Stimulated activated CD8-positive, alpha-beta memory T cell treated with anti-CD3 and anti-CD28 coated beads, Interleukin-4, amount 100 ng/mL, for 48 hours (primary cell): ENCODE measurements at regions not wholly inside any gene's neighbourhood (a gene's known extent, or its start where the extent isn't known, plus 50 kb on each side); places are given as distances from the start of the nearest gene placed in this dataset.
"Not testable (repeated sequence)": the region's sequence is repeated elsewhere in the genome, so short reads cannot be mapped to it uniquely, and the experiment has no call there.

ENCODE experiments used
- DNase-seq: peaks from one replicate; pipeline ENCODE4 v3.0.0-alpha.2; 2020

DNA sequence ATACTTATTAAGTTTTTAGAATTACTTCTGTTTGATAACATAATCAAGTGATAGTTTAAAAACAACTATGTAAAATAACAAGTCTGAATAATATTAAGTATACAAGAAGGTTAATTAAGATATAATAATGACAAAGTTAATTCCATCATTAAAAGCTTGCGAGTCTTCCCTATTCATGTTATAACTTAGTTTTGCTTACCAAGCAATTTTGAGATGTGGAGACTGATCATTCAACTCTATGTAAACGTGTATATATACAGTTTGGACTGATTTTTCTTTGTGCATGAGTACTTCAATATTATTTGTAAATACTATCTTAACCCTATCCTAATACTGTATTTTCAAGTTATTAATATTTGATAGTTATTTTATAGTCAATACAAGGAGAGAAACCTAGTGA, 870.9 kb downstream of the GBE1 start:
- DNase-seq: no peak

DNA sequence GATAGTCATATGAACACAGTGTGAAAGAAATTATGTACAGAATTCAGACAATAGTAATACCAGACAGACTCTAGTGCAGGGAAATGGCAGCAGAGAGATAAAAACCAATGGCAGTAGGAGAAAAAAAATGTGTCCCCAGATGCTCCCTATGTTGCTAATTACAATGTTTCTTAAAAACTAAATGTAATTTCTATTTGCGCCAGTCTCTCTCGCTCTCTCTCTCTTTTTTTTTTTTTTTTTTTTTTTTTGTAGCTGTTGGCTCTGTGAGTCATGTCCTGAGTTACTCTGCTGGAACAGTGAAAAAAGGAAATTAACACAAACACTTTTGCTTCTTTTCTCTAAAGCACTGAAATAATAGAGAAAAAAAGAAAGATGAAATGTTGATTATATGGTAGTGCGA, 871.9 kb downstream of the GBE1 start:
- DNase-seq: no peak

DNA sequence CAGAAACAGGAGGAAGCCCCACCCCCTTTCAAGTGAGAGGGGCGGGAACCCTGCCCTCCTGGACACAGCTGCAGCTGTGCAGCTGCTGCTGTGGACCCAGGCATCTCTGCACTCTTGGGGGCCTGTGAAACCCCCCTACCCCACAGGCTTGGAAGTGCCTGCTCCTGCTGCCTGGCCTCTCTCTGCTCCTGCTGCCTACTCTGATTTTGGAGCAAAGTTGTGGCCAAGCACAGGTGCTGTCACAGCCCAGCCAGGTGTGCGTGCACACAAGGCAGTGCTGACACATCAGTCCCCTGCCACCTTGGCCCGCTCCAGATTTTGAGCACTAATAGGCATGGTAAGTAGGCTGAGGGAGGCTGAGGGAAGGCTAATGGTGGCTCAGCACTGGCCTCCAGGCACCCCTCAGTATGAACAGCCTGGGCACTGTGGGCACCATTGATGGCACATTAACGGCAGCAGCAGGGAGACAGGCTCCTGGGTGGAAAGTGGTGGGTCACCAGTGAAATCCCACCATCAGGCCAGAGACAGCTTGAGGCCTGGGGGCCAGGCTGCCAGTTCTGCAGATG, 890.9 kb downstream of the GBE1 start:
- DNase-seq: no peak

DNA sequence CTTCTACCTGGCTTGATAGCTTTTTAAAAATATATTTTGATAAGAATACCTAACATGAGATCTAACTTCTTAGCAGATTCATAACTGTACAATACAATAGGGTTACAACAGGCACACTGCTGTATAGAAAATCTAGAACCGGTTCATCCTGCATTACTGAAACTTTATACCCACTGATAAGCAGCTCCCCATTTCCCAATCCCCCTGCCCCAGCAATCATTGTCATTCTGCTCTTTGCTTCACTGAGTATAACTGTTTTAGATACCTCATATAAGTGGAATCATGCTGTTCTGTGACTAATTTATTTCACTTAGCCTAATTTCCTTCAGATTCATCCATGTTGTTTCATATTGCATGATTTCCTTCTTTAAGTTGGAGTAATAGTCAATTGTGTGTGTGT, 906.0 kb downstream of the GBE1 start:
- no peak for DNase-seq

DNA sequence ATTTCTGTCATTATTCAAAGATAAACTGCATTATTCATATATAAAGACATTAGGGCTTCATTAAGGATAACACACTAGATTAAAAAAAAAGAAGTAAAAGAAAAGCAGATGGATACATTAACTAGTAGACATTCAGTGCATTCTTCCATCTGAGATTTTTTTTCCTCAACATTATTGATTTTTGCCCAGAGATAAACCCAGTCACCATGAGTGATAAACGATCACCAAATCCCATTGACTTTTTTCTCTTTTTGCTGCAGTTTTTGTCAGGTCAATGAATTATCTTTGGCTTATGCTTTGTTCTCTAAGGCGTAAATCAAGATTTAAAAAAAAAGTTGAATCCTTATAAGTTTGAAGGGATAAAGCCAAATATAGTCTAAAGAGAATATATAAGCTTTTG, 925.0 kb downstream of the GBE1 start:
- no peak for DNase-seq

DNA sequence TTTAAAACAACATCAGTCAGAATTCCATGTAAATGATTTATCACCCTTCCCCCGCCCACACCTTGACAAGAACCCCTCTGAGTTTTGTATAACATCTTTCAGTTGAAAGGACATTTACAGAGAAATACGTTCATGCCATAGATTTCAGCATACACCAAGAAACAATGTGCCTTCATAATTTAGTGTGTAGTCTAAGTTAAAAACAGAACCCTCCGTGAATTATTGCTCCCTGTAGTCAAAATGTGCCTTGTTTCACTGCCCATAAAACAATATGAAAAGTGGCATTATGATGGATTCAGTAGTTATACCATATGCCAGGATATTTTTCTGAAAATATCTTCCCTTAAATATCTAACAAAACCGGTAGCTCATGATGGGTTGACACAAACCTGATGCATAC, 953.9 kb downstream of the GBE1 start:
- DNase-seq: no peak

DNA sequence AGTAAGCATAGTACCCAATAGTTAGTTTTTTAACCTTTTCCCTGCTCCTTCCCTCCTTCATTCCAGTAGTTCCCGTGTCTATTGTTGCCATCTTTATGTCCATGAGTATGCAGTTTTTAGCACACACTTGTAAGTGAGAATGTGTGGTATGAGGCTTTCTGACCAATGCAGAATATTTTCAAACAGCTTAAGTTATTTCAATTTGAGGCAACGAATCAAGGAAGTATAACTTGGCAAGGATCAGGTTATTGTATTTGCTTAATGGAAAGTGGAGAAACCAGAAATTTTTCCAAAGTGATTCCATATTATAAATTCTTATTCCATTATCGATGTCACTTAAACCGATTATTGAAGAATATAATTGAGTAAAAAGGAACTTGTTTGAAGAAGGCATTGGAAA, 954.8 kb downstream of the GBE1 start:
- DNase-seq: no peak

DNA sequence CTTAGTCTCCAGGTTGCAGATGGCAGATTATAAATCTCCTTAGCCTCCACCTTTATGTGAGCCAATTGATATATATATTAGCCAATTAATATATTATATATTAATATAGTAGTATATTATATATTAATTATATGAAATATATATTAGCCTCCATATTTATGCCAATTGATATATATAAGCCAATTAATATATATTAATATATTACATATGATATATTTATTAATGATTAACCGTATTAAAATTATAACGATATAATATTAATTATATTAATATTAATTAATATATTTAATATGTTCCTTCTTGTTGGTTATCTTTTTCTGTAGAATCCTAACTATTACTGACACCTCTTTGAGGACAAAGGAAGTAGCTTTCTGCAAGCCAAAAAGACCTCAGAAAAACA, 972.5 kb downstream of the GBE1 start:
- no peak for DNase-seq

DNA sequence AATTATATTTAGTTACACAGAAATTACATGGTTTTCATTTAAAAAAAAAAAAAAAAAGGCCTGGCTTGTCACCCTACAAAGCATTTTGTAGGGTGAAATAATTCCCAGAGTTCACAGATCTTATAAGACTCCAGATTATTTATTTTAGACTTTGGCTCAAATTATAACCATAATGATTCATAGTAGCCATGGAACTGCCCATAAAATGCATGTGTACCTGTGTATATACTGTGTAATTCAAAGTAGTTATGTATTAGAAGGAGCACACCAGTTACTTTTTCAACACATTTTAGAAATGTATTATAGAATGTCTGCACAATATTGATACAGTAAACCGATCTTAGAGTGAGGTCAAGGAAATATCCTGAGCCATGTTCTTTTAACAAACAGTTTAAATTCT, 975.6 kb downstream of the GBE1 start:
- no peak for DNase-seq

DNA sequence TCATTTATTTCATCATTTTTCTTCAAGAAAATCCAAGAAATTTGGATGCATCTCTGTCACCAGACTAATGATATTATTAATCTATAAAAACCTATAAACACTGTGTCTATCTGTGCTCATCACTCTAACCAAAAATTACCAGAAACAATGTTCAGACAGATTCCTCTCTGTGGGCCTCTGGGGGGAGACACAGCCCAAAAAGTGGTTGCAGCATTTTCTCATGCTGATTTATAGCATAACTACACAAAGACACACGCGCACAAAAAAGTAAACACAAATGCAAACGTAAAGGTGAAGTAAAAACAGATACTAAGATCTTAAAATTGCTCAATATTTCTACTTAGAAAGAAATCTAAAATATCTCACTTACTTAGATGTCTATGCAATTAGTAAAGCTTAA, 976.0 kb downstream of the GBE1 start:
- DNase-seq: no peak

DNA sequence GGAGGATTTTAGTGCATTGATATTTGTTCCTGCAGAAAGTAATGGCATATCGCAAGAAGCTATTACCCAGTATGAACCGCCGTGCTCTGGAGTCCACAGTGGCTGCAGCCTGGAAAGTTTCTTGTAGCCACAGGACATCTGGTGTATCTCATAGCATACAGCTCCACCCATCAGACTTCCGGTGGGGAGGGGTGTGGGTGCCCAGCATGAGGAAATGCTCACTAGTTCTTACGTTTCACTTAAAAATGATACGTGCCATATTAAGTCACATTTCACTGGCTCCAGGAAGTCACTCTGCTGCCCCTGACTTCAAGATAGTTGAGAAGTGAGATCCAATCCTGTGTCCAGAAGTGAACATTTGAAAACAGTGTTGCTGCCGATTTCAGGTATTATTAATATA, 990.4 kb downstream of the GBE1 start:
- no peak for DNase-seq

DNA sequence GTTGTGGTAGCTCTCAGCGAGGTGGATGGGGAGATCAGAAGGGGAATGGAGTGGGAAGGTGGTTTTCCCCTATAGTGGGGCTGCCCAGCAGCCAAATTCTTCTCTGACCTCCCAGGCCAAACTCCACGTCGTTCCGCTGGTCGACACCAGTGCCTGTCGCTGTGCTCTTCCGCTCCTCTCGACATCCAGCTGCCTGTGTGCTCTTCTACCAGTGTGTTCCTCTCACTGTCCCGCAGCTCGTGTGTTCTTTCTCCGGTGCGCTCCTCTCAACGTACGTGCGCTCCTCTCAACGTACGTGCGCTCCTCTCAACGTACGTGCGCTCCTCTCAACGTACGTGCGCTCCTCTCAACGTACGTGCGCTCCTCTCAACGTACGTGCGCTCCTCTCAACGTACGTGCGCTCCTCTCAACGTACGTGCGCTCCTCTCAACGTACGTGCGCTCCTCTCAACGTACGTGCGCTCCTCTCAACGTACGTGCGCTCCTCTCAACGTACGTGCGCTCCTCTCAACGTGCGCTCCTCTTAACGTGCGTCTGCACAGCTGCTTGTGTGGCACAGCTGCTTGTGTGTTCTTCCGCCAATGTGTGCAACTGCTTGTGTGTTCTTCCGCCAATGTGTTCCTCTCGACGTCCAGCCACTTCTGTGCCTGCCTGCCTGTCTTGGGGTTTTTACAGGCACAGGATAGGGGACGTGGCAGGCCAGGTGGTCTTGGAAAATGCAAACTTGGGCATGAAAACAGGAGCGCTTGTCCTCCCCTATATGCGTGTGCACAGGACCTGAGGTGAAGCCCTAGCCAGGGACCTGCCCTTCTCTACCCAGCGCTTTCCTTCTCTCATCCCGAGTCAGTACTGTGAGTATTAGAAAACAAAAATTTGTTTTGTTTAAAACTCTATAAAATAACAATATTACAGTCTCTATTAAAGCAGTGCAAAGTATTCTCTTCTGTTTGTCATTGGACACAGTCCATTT, 991.1 kb downstream of the GBE1 start:
- no peak for DNase-seq

DNA sequence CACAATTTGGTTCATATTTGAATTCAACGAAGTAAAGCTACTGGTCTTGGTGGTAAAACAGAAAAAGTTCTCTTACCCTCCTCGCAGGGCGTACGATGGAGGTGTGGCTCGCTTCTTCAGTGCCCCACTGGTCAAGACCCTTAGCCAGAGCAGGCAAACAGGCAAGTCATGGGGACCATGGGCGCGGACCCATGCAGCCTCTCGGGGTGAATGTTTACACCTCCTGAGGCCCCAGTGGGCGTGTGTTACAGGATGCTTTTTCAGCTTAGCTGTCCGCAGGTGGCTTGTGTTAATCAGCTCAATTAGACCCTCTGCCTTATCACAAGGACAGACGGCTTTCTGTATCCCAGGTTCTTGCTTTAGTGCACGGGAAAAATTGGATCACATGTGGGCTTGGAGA, 991.8 kb downstream of the GBE1 start:
- no peak for DNase-seq

DNA sequence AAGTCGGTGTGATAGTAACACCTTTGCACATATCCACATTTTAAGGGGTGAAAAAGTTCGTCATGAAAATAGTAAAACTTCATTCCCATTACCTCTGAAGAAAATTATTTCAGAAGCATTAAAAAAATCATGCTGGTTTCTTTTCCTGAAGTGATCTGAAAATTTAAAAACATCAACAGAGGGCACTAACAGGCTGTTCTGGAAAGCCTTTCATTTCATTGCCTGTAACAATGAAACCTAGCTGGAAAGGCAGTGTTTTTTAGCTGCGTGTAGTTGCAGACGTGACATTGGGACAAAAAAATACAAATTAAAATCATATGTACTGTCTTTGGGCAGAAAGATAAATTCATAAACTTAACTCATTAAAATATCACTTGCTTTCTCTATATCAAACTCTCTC, 993.8 kb downstream of the GBE1 start:
- no peak for DNase-seq

DNA sequence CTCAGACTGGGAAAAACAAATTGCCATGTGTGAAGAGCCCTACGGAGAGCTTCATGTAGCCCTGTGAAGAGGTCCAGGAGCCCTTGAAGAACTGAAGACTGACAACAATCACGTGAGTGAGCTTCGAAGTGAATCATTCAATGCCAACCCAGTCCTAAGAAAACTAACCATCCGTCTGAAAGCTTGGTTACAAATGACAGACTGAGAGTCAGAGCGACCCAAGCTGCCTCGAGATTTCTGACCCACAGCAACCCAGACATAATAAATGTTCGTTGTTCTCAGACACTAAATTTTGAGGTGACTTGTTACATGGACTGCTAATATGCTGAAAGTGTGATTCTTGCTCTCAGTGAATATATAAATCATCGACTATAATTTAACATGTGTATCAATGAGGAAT, 987.2 kb upstream of the ROBO1 start:
- DNase-seq: no peak

DNA sequence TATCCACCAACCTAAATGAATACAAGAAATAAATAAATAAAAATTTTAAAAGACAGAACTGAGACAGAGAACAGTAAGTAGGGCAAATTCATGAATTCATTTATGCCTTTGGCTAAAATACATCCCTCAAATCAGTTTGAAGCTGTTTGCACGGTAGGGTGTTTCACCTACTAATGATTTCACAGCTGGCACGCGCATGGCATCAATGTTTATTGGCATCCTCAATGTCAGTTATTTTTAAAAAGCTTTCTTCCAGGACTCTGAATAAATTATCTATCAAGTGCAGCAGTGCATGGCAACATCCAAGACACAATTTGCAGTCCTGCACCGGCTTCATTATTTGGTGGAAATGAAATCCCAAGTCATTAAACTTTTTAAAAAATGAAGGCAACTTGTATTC, 985.2 kb upstream of the ROBO1 start:
- DNase-seq: no peak

DNA sequence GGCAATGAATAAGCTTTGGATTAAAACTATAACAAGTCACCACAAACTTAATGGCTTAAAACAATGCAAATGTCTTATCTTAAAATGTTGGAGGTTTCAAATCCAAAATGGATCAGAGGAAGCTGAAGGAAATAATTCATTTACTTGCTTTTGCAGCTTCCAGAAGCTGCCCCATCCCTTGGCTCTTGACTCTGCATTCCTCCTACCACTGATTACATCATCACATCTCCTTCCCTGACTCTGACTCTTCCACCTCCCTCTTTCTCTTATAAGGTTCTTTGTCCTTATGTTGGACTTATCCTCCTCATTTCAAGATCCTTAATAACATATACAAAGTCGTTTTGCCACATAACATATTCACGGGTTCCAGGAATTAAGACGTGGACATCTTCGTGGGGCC, 982.8 kb upstream of the ROBO1 start:
- DNase-seq: no peak

DNA sequence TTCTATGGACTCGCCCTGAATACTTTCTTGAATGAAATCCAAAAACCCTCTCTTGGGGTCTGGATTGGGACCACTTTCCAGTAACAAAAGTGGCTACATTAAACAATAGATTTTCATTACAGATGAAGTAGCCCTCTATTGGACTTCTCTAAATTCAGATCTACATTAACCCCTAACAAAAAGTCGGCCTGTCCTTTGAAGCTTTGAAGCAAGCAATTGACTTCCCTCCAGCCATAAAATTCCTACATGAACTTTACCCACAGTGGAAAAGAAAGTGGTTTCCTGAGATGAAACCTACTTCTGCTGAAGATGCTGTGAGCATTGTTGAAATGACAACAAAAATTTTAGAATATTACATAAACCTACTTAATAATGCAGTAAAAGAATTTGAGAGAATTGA, 967.1 kb upstream of the ROBO1 start:
- DNase-seq: no peak

DNA sequence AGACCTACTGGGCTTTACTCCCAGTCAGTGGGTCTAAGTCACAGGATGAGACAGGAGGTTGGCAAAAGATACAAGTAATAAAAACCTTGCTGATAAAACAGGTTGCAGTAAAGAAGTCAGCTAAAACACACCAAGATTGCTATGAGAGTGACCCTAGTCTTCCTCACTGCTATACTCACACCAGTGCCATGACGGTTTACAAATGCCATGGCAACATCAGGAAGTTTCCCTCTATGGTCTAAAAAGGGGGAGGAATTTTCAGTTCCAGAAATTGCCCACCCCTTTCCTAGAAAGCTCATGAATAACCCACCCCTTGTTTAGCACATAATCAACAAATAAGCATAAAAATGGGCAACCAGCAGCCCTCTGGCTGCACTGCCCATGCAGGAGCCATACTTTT, 966.7 kb upstream of the ROBO1 start:
- DNase-seq: no peak

DNA sequence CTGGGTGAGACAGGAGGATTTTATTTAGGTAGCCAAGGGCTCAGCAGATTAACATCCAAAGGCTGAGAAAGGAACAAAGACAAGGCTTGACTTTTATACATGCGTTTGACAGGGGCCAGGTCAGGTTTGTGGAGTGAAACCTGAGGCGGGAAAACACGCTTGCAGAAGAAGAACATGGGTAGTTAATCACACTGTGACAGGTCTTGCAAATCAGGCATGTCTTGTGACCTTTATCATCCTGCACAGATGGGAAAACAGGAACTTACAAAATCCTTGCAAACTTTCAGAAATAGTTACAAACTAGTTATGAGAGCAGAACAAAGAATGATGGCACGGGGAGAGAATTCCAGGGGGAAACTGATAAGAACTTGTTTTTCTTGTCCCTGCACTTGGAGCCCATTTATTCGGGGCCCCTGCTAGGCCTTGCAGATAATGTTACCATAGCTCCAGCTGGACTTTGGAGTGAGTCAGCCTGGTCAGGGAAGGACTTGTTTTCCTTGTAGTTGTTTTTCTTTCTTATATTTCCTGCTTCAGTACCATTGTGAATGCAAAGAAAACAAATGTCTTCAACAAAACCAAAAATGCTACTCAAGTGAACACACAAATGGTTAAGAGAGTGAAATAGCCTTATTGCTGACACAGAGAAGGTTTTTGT, 965.9 kb upstream of the ROBO1 start:
- no peak for DNase-seq

DNA sequence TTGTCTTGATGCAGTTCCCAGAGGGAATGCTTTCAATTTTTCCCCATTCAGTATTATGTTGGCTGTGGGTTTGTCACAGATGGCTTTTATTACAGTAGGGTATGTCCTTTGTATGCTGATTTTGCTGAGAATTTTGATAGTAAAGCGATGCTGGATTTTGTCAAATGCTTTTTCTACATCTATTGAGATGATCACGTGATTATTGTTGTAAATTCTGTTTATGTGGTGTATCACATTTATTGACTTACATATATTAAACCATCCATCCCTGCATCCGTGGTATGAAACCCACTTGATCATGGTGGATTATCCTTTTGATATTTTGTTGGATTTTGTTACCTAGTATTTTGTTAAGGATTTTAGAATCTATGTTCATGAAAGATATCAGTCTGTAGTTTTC, 959.8 kb upstream of the ROBO1 start:
- DNase-seq: not testable (repeated sequence)

DNA sequence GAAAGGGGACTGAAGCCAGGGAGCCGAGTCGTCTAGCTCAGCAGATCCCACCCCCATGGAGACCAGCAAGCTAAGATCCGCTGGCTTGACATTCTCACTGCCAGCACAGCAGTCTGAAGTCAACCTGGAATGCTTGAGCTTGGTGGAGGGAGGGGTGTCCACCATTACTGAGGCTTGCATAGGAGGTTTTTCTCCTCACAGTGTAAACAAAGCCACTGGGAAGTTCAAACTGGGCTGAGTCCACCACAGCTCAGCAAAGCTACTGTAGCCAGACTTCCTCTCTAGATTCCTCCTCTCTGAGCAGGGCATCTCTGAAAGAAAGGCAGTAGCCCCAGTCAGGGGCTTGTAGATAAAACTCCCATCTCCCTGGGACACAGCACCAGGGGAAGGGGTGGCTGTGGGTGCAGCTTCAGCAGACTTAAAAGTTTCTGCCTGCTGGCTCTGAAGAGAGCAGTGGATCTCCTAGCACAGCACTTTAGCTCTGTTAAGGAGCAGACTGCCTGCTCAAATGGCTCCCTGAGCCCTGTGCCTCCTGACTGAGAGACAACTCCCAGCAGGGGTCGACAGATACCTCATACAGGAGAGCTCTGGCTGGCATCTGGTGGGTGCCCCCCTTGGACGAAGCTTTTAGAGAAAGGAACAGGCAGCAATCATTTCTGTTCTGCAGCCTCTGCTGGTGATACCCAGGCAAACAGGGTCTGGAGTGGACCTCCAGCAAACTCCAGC, 942.0 kb upstream of the ROBO1 start:
- not testable (repeated sequence) for DNase-seq

DNA sequence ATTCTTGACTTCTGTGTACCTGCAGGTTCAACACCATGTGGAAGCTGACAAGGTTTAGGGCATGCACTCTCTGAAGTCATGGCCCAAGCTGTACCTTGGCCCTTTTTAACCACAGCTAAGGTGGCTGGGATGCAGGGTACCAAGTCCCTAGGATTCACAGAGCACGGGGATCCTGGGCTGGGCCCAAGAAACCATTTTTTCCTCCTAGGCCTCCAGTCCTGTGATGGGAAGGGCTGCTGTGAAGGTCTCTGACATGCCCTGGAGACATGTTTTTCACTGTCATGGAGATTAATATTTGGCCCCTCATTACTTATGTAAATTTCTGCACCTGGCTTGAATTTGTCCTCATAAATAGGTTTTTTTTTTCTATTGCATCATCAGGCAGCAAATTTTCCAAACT, 937.5 kb upstream of the ROBO1 start:
- no peak for DNase-seq

DNA sequence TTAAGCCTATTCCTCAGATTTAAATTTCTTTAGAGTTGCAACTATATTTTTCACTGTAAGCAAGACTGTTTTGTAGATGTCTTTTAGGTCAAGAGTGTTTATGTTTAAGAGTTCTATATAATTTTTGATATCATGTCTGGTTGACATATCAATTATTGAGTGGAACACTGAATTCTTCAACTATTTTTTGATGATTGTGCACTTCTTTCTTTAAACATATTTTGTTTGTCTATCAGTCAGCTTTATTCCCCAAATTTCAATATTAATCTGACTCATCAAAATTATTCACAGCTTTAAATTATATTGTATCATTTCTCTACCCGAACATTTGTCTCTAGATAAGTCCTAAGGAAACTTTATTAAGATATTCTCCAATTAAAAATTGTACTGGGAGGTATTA, 933.6 kb upstream of the ROBO1 start:
- DNase-seq: no peak
